RWPE1 (cell line): ENCODE measurements at regions not wholly inside any gene's neighbourhood (a gene's known extent, or its start where the extent isn't known, plus 50 kb on each side); places are given as distances from the start of the nearest gene placed in this dataset.

Experiments
- CTCF ChIA-PET: fragments of 350-600 bp; sonication (Branson Sonifier 250); formaldehyde crosslinking; extraction: SDS; loops from one replicate; lab custom pipeline; 2021; lab: Yijun Ruan, JAX
- POLR2A ChIA-PET: fragments of 400-600 bp; formaldehyde crosslinking; extraction: SDS; loops from one replicate; lab custom pipeline; 2020; ENCODE audit warnings: antibody characterized with exemption; ENCODE audit not compliant: low non-redundant PET; lab: Yijun Ruan, JAX
- DNase-seq: peaks from one replicate; pipeline ENCODE4 v3.0.0; 2012; ENCODE audit warnings: low spot score
- H3K27ac ChIP-seq: fragments of 450-650 bp; 2 replicates; pipeline ENCODE4 v1.5.1; 2017
- TF ChIP-seq, protein P1 (sequence below): fragments of 450-650 bp; conservative IDR thresholded peaks from 2 replicates; pipeline ENCODE4 v1.5.1; 2017; ENCODE audit warnings: low read depth, mild to moderate bottlenecking

DNA sequence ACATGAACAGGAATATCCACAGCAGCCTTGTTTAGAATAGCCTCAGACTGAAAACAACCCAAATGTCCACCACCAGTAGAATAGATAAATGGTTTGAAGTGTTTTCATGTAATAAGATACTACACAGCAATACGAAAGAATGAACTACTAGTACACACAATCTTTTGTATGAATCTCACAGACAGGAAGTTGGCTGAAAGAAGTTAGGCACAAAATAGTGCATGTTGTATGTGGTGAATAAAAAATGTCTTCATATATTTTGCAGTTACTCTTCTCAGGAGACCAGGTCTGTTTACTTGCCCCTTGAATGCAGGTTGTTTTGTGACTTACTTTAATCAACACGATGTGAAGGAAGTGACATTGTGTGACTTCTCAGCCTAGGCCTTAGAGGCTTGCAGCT, 75.9 kb upstream of the LEF1 start:
- TF ChIP-seq, protein P1, sequence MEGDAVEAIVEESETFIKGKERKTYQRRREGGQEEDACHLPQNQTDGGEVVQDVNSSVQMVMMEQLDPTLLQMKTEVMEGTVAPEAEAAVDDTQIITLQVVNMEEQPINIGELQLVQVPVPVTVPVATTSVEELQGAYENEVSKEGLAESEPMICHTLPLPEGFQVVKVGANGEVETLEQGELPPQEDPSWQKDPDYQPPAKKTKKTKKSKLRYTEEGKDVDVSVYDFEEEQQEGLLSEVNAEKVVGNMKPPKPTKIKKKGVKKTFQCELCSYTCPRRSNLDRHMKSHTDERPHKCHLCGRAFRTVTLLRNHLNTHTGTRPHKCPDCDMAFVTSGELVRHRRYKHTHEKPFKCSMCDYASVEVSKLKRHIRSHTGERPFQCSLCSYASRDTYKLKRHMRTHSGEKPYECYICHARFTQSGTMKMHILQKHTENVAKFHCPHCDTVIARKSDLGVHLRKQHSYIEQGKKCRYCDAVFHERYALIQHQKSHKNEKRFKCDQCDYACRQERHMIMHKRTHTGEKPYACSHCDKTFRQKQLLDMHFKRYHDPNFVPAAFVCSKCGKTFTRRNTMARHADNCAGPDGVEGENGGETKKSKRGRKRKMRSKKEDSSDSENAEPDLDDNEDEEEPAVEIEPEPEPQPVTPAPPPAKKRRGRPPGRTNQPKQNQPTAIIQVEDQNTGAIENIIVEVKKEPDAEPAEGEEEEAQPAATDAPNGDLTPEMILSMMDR, result no peak
- no peak for DNase-seq
- ChIA-PET POLR2A (no interaction called here), CTCF (no interaction called here)
- H3K27ac ChIP-seq, result no peak overlapping the region

DNA sequence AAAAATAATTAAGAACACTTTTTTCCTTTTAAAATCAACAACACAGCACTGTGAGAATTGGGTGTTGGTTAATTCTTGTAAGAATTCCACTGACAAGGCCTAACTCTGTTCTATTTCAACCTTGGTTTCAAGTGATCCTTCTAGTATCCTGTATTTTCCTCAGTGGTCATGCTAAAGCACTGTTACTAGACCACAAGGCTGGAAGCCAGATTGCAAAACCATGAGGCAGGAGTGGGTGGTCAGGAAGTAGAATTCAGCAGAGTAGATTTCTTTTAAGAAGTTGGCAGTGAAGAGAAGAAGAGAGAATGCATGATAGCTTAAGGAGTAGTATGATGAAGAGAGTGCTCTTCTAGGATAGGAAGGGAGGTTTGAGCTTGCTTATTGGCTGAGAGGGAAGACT, 71.6 kb upstream of the LEF1 start:
- H3K27ac ChIP-seq, result no peak overlapping the region
- POLR2A ChIA-PET, result no interaction called here
- CTCF ChIA-PET, result no interaction called here
- DNase-seq, result no peak
- TF ChIP-seq, protein P1, result no peak

DNA sequence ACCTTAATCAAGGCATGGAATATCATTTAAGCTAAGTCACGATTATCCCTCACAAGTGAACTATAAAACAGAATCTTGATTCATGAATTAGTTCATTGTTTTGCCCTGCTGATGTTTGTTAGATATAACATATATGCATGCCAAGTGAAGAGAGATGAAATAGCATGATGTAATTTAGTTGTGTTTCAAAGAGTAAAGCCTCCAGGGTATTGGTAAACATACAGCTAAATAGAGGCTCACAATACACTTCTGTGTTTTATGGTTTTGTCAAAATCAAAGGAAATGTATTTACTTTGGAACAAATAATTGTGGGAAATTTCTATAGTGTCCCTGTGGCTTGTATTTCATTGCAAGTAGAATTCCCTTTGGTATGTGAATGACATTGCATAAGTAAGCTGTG, 69.0 kb upstream of the LEF1 start:
- POLR2A ChIA-PET, result no interaction called here
- DNase-seq, result no peak
- CTCF ChIA-PET, result no interaction called here
- TF ChIP-seq, protein P1, result no peak
- no peak overlapping the region for H3K27ac ChIP-seq

DNA sequence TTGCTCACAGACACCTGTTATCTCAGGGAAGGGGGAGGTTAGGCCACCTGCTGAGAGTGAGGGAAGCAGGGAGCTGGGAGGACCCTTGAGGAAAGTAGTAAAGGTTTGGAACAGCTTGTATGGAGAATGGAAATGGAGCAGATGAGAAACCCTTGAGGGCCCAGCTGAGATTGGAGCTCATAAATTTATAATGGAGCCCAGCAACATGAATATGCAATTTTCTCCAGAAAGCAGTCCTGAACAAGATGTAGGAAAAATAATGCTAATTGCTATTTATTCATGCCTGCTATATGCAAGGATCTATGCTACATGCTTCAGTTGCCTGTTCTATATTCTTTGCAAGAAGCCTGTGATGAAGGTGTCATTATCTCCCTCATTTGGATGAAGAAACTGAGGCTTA, 67.5 kb upstream of the LEF1 start:
- H3K27ac ChIP-seq, result no peak overlapping the region
- POLR2A ChIA-PET, result no interaction called here
- CTCF ChIA-PET, result interaction anchor here (0.6 kb wide), 1 partner anchor 208 kb away, joined by 5 read pairs; no protein-coding TSS in a partner anchor
- DNase-seq, result no peak
- TF ChIP-seq, protein P1, result no peak

DNA sequence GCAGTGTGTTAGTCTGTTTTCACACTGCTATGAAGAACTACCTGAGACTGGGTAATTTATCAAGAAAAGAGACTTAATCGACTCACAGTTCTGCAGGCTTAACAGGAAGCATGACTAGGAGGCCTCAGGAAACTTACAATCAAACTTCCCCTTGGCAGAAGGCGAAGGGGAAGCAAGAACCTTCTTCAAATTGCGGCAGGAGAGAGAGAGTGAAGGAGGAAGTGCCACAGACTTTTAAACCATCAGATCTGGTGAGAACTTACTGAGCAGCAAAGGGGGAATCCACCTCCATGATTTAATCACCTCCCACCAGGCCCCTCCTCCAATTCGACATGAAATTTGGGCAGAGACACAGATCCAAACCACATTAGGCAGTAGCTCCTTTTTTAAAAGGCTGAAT, 59.2 kb upstream of the LEF1 start:
- ChIA-PET POLR2A (no interaction called here), CTCF (no interaction called here)
- no peak overlapping the region for H3K27ac ChIP-seq
- TF ChIP-seq, protein P1, result no peak
- DNase-seq, result no peak

DNA sequence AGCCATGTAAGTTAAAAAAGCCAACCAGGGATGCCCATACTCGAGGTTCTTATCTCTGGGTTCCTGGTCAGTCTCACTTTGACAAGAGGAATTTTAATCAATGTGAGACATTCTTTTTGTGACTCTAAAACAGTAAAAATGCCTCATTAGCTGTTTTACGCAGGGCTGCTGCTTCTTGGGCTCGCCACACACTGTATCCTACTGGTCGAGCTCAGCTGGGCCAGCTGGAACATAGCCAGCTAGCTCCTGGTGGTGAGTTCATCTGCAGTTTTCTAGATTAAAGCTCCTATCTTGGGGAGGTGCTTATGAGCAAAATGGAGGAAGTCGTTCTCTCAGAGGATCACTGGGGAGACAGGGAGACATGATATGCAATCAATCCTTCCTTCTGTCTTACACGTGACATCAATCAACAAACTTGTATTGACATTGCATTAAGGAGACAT, 55.9 kb upstream of the LEF1 start:
- H3K27ac ChIP-seq, result no peak overlapping the region
- ChIA-PET POLR2A (no interaction called here), CTCF (no interaction called here)
- TF ChIP-seq, protein P1, result no peak
- no peak for DNase-seq

DNA sequence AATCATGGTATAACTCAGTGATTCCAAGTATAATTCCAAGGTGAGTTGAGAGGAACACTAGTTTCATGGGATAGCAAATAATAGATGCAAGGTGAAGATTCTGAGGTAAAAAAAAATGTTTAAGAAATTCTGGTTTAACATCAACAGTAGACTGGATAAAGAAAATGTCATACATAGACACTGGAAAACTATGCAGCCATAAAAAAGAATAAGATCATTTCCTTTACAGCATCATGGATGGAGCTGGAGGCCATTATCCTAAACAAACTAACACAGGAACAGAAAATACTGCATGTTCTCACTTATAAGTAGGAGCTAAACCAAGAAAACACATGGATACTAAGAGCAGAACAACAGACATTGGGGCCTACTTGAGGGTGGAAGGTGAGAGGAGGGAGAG, 54.6 kb upstream of the LEF1 start:
- TF ChIP-seq, protein P1, result no peak
- no peak for DNase-seq
- no peak overlapping the region for H3K27ac ChIP-seq
- POLR2A ChIA-PET, result no interaction called here
- CTCF ChIA-PET, result no interaction called here
